ENCODE measurements at regions not wholly inside any gene's neighbourhood (a gene's known extent, or its start where the extent isn't known, plus 50 kb on each side); places are given as distances from the start of the nearest gene placed in this dataset.

DNA sequence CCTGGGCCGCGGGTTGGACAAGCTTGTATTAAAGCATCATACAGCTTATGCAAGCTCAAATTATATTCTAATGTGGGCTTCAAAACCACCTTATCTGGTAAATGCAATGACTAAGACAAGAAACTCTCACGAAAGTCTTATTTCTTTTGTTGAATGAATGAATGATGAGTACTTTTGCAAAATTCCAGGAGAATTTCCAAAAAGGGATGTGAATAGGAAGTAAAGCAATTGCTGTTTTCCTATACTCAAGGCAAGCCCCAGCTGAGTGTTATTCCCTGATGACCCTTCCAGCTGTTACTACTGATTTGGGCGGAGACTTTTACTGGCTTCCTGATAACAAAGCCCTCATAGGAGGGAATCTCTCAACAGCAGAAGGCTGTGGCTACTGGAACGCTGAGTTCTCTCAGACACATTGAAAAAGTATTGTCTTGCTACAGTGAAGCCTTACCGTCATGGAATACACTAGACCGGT is 162.8 kb downstream of the SREK1 start:
- no peak overlapping the region for H3K4me3 Mint-ChIP-seq
- no peaks in the 10 kb centered on the region for H3K27me3 ChIP-seq (ENCODE audit: control insufficient read depth, insufficient read depth, low read length, poor library complexity, severe bottlenecking)
- H3K9ac ChIP-seq (ENCODE audit: extremely low read depth, low read length, poor library complexity, severe bottlenecking), result no peak overlapping the region
- H3K36me3 Mint-ChIP-seq (ENCODE audit: low read depth), result no peaks in the 10 kb centered on the region
- H3K4me1 Mint-ChIP-seq, result no peaks in the 10 kb centered on the region
- no peak overlapping the region for H3K27ac Mint-ChIP-seq
- H3K4me3 ChIP-seq (ENCODE audit: low read length), result no peak overlapping the region
- no peaks in the 10 kb centered on the region for H3K9me3 ChIP-seq (ENCODE audit: control insufficient read depth, low read length)
- H3K36me3 ChIP-seq (ENCODE audit: control insufficient read depth, insufficient read depth, low read length), result no peaks in the 10 kb centered on the region
- peaks cover 17% of the 10 kb centered on the region for H3K9me3 Mint-ChIP-seq
- no peak for DNase-seq
- TF ChIP-seq, protein P1, sequence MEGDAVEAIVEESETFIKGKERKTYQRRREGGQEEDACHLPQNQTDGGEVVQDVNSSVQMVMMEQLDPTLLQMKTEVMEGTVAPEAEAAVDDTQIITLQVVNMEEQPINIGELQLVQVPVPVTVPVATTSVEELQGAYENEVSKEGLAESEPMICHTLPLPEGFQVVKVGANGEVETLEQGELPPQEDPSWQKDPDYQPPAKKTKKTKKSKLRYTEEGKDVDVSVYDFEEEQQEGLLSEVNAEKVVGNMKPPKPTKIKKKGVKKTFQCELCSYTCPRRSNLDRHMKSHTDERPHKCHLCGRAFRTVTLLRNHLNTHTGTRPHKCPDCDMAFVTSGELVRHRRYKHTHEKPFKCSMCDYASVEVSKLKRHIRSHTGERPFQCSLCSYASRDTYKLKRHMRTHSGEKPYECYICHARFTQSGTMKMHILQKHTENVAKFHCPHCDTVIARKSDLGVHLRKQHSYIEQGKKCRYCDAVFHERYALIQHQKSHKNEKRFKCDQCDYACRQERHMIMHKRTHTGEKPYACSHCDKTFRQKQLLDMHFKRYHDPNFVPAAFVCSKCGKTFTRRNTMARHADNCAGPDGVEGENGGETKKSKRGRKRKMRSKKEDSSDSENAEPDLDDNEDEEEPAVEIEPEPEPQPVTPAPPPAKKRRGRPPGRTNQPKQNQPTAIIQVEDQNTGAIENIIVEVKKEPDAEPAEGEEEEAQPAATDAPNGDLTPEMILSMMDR (conservative IDR thresholded peaks at IDR 0.05), result no peak
- 81 to 87% methylated on average over 3 to 7 of the region's 7 CpGs for WGBS, 2 experiments (ENCODE audit: insufficient coverage in 1 of 2, insufficient read length in 1 of 2)
- H3K27ac ChIP-seq (ENCODE audit: low read depth, low read length), result no peak overlapping the region
- no peaks in the 10 kb centered on the region for H3K4me1 ChIP-seq (ENCODE audit: control insufficient read depth, insufficient read depth, low read length)
- peaks cover 4% of the 10 kb centered on the region for H3K27me3 Mint-ChIP-seq (ENCODE audit: insufficient read depth)

DNA sequence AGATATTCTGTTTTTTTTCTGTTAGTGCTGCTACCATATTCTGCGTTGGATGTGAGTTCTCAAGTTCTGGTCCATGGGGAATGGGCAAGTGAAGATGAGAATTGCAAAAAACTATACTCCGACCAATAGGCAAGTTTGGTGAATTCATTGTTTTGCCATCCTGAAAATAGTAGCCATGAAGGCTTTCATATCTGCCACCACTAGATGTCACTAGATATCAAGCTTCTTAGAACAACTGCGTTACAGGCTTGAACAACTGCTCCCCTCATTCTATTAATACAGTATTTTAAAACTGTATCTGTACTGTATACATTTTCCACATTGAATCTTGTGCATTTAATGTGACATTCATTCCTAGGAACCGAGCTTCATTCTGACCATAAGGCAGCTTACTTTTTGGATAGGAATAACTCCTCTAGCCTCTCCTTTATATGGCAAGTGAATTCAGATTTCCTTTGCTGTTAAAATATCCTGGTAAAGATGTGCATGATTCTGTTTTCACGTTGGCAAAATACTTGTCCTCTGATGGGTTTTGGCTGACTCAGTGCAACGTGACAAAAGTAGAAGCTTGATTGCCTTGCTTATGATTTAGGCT is 163.6 kb downstream of the SREK1 start:
- no peak for DNase-seq
- H3K9me3 Mint-ChIP-seq, result peaks cover 20% of the 10 kb centered on the region
- H3K27ac Mint-ChIP-seq, result no peak overlapping the region

DNA sequence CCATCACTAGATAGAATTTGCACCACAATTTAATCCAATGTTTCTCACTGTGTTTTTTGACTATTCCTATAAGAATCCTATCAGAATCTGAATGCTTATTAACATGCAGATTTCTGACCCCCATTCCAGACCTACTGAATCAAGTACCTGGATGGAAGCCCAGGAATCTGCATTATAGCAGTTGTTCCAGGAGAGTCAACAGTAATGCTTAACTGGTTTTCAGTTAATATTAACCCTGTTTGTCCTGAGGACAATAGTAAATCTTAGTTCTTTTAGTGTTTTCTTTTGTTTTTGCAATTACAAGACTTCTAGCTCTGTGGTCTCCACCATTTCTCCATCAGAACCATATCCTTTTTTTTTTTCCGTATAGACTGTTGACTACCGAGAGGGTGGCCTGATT is 168.2 kb downstream of the SREK1 start:
- DNase-seq, result no peak
- TF ChIP-seq, protein P1 (conservative IDR thresholded peaks at IDR 0.05), result no peak
- WGBS, 2 experiments (ENCODE audit: insufficient coverage in 1 of 2, insufficient read length in 1 of 2), result 60 to 92% methylated on average over 1 to 2 of the region's 2 CpGs
- H3K36me3 ChIP-seq (ENCODE audit: control insufficient read depth, insufficient read depth, low read length), result no peaks in the 10 kb centered on the region
- no peaks in the 10 kb centered on the region for H3K4me1 ChIP-seq (ENCODE audit: control insufficient read depth, insufficient read depth, low read length)
- H3K4me3 ChIP-seq (ENCODE audit: low read length), result no peak overlapping the region
- H3K9ac ChIP-seq (ENCODE audit: extremely low read depth, low read length, poor library complexity, severe bottlenecking), result no peak overlapping the region
- no peak overlapping the region for H3K27ac ChIP-seq (ENCODE audit: low read depth, low read length)
- H3K9me3 ChIP-seq (ENCODE audit: control insufficient read depth, low read length), result peaks cover 28% of the 10 kb centered on the region
- Mint-ChIP-seq H3K4me1 (peaks cover 5% of the 10 kb centered on the region), H3K27me3 (ENCODE audit: insufficient read depth) (no peaks in the 10 kb centered on the region), H3K36me3 (ENCODE audit: low read depth) (peaks cover 5% of the 10 kb centered on the region), H3K4me3 (no peak overlapping the region), H3K27ac (no peak overlapping the region), H3K9me3 (peaks cover 43% of the 10 kb centered on the region)
- no peaks in the 10 kb centered on the region for H3K27me3 ChIP-seq (ENCODE audit: control insufficient read depth, insufficient read depth, low read length, poor library complexity, severe bottlenecking)

More for the DNA sequence above, 163.6 kb downstream of the SREK1 start:
- Histone ChIP-seq H3K27ac (ENCODE audit: low read depth, low read length) (no peak overlapping the region), H3K36me3 (ENCODE audit: control insufficient read depth, insufficient read depth, low read length) (no peaks in the 10 kb centered on the region), H3K27me3 (ENCODE audit: control insufficient read depth, insufficient read depth, low read length, poor library complexity, severe bottlenecking) (no peaks in the 10 kb centered on the region), H3K9ac (ENCODE audit: extremely low read depth, low read length, poor library complexity, severe bottlenecking) (no peak overlapping the region), H3K4me3 (ENCODE audit: low read length) (no peak overlapping the region), H3K4me1 (ENCODE audit: control insufficient read depth, insufficient read depth, low read length) (no peaks in the 10 kb centered on the region), H3K9me3 (ENCODE audit: control insufficient read depth, low read length) (peaks cover 2% of the 10 kb centered on the region)
- no peaks in the 10 kb centered on the region for H3K36me3 Mint-ChIP-seq (ENCODE audit: low read depth)
- H3K4me1 Mint-ChIP-seq, result peaks cover 4% of the 10 kb centered on the region
- no peak overlapping the region for H3K4me3 Mint-ChIP-seq
- peaks cover 4% of the 10 kb centered on the region for H3K27me3 Mint-ChIP-seq (ENCODE audit: insufficient read depth)
- WGBS, 2 experiments (ENCODE audit: insufficient coverage in 1 of 2, insufficient read length in 1 of 2), result 27 to 44% methylated on average over 3 to 6 of the region's 6 CpGs
- TF ChIP-seq, protein P1 (conservative IDR thresholded peaks at IDR 0.05), result peak; percentile 94

Measured in endodermal cell (in vitro differentiated cells).